DOHH2 (cell line): ENCODE measurements at regions not wholly inside any gene's neighbourhood (a gene's known extent, or its start where the extent isn't known, plus 50 kb on each side); places are given as distances from the start of the nearest gene placed in this dataset.

Experiments used
- CTCF ChIP-seq: fragments of 200-600 bp; sonication (generic); IDR thresholded peaks from one replicate; pipeline ENCODE4 v1.5.1; 2014; ENCODE audit warnings: antibody characterized with exemption, mild to moderate bottlenecking, low read depth, low read length; ENCODE audit not compliant: poor library complexity, severe bottlenecking
- EZH2phosphoT487 ChIP-seq: fragments of 200-600 bp; sonication (generic); IDR thresholded peaks from 2 replicates; pipeline ENCODE4 v1.6.1; 2017; ENCODE audit warnings: borderline replicate concordance, mild to moderate bottlenecking, antibody characterized with exemption, low read length, moderate library complexity, mixed read lengths

GRCh38 chr10:111455776-111456426, 379.1 kb downstream of the ADRA2A start:
- no peak for TF ChIP-seq CTCF
- TF ChIP-seq EZH2phosphoT487, result no peak
